HepG2 (cell line): ENCODE measurements at regions not wholly inside any gene's neighbourhood (a gene's known extent, or its start where the extent isn't known, plus 50 kb on each side); places are given as distances from the start of the nearest gene placed in this dataset.

Experiments
- GTF2F1 ChIP-seq: fragments of 150-350 bp; IDR thresholded peaks from 2 replicates; pipeline ENCODE4 v1.6.1; 2014; ENCODE audit warnings: low read length
- PRDM15 ChIP-seq: sonication (generic); formaldehyde crosslinking; IDR thresholded peaks from 2 replicates; pipeline ENCODE4 v1.4.0; 2020; ENCODE audit warnings: missing genetic modification reagents

GRCh38 chr2:136392897-136393505 lies 275.1 kb upstream of the CXCR4 start:
- TF ChIP-seq GTF2F1 (no peak), PRDM15 (CRISPR knock-in tag) (no peak)
